Liver (tissue), 3 donors: ENCODE measurements at regions not wholly inside any gene's neighbourhood (a gene's known extent, or its start where the extent isn't known, plus 50 kb on each side); places are given as distances from the start of the nearest gene placed in this dataset.

Experiments used
- CTCF ChIP-seq: fragments of 150-350 bp; IDR thresholded peaks from 2 replicates; pipeline ENCODE4 v1.5.1; 2017; ENCODE audit warnings: improper control_type of control experiment, low read depth, low read length; ENCODE audit not compliant: missing input control
- JUND ChIP-seq, 2 donors: IDR thresholded peaks; 2 replicates each; pipeline ENCODE4 v1.6.1; 2016; ENCODE audit warnings: antibody characterized with exemption in 2 of 2
- YY1 ChIP-seq: IDR thresholded peaks from 2 replicates; pipeline ENCODE4 v1.6.1; 2016; ENCODE audit warnings: antibody characterized with exemption, mild to moderate bottlenecking
- TF ChIP-seq, protein P1 (sequence below): IDR thresholded peaks from 2 replicates; pipeline ENCODE4 v1.6.1; 2016; ENCODE audit warnings: antibody characterized with exemption
- donor health status: healthy.
- donor health status: healthy.

DNA sequence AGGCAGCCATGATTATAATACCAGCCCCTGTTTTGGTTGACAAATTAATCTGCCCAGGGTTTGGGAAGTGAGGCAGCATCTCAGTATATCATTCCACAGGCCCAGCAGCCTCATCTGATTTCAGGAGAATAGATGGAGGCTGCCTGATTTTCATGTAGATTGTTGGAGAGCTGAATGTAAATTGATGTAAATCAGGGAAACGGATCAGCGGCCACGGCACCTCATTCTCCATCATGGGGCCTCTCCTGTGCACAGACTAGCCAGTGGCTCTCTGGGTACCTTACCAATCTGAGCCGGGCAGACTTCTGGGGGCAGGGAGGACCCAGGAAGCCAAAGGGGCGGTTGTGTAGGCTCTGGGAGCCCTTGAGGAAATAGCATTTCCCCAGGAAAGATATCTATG lies 63.7 kb upstream of the GSC start:
- TF ChIP-seq JUND (IDR thresholded peaks at IDR 0.05) (no peak), YY1 (no peak), CTCF (no peak)
- TF ChIP-seq, protein P1, sequence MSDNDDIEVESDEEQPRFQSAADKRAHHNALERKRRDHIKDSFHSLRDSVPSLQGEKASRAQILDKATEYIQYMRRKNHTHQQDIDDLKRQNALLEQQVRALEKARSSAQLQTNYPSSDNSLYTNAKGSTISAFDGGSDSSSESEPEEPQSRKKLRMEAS, result no peak
